ENCODE measurements at regions not wholly inside any gene's neighbourhood (a gene's known extent, or its start where the extent isn't known, plus 50 kb on each side); places are given as distances from the start of the nearest gene placed in this dataset.

DNA sequence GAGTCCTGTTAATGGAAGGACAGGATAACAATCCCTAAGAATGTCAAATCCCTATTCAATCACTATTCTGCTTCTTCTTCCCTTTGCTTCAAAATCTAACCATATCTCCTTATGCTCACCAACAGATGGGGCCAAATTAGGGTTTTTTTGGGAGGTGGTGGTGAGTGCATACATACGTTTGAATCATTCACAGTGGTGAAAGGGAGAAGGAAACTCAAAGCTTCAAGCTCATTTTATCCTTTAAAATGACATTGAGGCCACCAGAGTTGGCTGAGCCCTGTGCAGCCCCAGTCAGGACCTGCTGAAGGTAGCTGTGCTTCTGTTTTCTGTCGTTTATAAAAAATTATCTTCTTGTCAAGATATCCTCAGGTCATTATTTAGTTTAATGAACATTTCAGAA, 607.5 kb upstream of the AGTR1 start:
- no peak for DNase-seq

GRCh38 chr3:148092624-148093347, 604.9 kb upstream of the AGTR1 start:
- no peak for DNase-seq

- no peak for DNase-seq
Measured at GRCh38 chr3:148093753-148094152, 604.0 kb upstream of the AGTR1 start.

DNA sequence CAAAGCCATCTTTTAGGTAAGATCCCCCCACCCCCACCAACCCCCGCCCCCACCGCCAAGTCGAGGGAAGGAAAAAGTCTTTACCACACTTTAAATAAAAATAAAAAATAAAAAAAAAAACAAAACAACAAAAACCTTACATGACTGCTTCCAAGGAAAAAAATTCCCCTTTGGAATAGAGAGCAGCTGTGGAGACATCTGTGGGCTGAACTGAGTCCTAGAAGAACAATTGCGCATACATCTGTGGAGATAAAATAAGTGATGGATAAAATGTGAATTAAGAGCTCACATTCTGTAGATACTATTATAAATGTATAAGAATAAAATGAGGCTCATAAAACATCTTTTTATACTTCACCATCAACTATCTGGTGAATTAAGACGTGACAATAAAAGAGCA, 601.7 kb upstream of the AGTR1 start:
- no peak for DNase-seq

- no peak for DNase-seq
Measured at GRCh38 chr3:148100476-148100875, 597.2 kb upstream of the AGTR1 start.

DNA sequence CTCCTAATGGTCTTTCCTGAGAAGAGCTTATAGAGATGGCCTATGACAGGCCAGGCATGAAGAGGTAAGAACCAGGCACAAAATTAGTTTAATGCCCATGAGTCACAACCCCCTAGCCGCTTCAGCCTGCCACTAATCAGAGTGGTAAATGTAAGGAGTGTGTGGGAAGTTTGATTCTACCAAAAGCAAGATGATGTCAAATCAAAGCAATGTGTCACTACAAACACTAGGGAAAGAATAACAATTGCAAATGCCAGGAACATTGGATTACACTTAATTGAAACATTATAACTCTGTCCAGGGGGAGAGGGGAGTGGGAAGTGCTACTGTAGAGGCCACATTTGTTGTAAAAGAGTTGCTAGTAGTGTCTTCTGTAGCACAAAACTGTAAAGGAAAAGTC, 596.6 kb upstream of the AGTR1 start:
- no peak for DNase-seq

DNA sequence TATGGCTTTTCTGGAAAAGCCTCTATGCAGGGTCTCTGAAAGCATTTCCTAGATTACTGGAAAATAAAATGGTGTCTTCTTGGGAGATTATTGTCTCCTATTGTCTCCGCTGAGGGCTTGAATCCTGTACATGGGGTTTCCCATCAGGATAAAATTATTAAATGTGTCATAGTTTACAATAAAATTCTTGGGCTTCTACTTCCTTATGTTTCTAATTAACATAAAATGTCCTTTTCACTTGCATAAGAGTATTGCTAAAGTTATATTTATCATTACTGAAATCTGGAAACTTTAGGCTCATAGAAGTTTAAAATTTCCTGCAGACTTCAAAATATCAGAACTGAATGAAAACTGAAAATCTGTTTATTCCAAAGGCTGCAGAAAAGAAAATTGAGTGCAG, 595.5 kb upstream of the AGTR1 start:
- no peak for DNase-seq

- DNase-seq = no peak
Measured at GRCh38 chr3:148106062-148106461, 591.6 kb upstream of the AGTR1 start.

DNA sequence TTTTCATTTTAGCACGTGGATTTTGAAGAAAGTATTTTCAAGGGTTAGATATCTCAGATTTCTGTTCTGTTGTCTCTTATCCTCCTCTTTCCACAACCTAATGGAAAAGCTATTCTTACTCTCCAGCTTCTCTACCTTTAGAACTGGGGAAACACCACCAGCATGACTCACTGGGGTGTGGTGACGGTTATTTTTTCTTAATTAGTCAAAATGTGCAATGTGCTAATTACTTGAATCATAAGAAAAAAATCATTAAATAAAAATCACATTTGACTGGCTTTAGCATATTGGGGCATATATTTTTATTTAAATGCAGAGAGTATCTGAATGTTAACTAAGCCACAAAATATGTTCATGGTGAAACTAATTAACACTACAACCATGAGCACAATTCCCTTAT, 570.7 kb upstream of the AGTR1 start:
- DNase-seq = no peak

GRCh38 chr3:148128136-148128535, 569.6 kb upstream of the AGTR1 start:
- DNase-seq = no peak

DNA sequence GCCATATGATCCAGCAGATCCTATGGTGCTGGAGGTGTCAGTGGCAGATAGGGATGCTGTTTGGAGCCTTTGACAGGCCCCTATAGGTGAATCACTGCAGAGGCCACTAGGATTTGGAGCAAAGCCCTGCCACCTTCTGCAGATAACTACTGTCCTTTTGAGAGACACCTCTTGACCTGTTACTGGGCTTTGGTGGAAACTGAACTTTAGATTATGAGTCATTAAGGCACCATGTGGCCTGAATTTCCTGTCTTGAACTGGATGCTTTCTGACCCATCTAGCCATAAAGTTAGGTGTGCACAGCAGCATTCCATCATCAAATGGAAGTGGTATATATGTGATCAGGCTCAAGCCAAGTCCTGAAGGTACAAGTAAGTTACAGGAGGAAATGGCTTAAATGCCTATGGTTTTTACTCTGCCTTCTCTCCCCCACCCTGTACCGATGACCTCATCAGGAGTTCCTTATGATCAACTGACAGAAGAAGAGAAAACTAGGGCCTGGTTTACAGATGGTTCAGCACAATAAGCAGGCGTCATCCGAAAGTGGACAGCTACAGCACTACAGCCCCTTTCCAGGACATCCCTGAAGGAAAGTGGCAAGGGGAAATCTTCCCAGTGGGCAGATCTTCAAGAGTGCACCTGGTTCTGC, 565.6 kb upstream of the AGTR1 start:
- no peak for DNase-seq

DNA sequence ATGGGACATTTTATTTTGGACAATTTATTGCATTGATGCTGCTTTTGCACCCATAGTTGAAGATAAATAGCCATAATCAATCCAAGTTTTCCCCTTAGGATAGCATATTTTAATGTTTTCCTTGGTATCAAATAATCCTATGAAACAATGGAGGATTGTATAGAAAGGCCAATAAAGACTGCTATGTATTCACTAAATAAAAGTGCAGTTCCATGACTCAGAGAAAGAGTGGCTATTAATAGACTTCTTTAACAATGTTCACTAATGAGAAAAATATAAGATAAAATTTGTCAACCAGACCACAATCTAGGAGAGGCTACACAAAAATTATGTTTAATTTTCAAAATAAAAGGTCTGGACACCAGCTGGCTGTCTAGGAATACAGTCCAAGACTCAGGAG, 560.9 kb upstream of the AGTR1 start:
- no peak for DNase-seq

DNA sequence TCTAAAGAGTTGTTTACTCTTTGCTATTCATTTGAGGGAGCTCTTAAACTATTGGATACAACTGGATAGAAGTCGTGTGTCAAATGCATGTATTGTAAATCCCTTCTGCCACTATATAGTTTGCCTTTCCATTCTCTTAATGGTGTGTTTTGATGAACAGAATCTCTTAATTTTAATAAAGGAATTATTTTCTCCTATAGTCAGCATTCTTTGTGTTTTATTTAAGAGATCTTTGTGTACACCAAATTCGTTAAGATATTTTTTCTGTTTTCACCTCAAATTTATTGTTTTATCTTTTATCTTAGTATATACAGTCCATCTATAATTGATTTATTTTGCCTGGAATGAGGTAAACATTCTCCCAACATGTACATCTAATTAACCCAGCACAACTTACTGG, 551.5 kb upstream of the AGTR1 start:
- no peak for DNase-seq

- DNase-seq = no peak
Measured at GRCh38 chr3:148146947-148147826, 550.5 kb upstream of the AGTR1 start.

GRCh38 chr3:148147903-148148302, 549.8 kb upstream of the AGTR1 start:
- no peak for DNase-seq

GRCh38 chr3:148149556-148149955, 548.1 kb upstream of the AGTR1 start:
- DNase-seq = no peak

- DNase-seq = no peak
Measured at GRCh38 chr3:148150141-148150540, 547.6 kb upstream of the AGTR1 start.

DNA sequence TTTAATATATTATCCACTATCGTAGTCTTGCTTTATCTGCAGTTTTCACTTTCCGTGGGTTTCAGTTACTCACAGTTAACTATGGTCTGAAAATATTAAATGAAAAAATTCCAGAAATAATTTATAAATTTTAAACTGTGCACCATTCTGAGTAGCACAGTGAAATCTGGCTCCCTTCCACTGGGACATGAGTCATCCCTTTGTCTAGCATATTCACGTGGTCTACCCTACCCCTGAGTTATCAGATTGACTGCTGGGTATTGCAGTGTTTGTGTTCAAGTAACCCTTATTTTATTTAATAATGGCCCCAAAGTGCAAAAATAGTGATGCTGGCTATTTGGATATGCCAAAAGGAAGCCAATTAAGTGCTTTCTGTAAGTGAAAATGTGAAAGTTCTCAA, 539.5 kb upstream of the AGTR1 start:
- DNase-seq = no peak

DNA sequence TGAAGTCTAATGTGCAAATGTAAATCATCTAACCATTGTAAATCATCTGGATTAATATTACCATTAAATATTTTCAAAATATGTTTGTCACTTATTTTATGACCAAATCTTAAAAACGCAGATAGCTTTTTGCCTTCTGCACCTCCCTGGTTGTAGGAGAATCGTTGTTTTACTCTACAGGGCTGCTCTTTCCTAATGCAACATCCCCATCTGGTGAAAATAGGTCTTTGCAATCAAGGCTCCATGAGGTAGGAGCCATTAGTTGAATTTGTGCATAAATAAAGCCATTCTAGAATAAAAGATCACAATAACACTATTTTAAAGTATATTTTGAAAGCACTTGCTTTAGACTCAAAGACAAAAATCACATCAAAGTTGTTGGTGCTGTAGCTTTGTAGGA, 535.6 kb upstream of the AGTR1 start:
- DNase-seq = no peak

DNA sequence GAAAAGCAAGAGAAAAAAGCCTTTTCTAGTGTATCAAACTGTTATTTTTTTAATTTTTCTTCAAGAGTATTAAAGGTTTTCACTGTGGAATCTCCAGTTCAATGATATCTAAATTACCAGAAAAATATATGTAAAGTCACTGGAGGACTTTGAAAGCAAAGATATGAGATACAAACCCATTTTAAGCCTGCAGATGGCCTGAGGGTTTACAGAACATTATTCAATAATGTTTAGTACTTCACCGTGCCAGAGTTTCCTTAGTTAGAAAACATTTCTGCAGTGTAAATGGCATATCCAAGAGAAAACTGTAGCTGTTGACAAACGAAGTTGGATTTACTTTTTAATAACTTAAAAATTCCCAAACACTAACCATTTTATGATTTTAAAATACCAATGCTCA, 529.4 kb upstream of the AGTR1 start:
- DNase-seq = no peak

DNA sequence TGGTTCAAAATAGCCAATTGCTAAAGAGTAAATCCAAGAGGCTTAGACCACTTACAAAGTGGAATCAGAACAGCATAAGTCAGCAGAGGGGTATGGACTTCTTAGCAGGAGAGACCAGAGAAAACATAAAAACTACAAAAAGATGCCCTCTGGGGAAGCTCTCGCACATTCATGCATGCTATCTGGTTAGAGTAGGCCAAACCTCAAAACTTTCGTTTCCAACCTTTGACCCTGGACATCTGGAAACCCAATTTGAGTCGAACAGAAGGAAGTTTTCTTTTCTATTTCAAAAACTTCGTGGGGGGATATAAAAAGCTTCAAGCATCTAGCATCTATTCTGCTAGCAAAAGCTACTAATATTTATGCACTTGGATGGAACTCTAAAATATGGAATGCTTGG, 523.9 kb upstream of the AGTR1 start:
- DNase-seq = no peak

DNA sequence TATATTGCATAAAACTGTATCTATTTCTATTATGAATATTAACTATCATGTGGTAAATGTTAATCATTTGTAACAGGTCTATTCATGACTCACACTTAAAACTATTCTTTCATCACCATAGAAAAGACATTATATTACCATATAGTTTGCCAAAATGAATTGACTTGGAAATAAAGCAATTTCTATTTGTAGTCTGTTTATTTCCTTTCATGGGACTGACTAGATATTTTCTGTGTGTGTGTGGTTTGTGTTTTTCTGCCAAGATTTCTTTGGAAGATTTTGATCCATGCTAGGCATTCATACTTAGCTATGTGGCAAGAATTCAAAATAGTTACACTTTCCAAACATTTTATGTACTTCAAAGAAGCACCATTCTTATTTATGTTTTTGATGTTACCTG, 522.5 kb upstream of the AGTR1 start:
- no peak for DNase-seq

DNA sequence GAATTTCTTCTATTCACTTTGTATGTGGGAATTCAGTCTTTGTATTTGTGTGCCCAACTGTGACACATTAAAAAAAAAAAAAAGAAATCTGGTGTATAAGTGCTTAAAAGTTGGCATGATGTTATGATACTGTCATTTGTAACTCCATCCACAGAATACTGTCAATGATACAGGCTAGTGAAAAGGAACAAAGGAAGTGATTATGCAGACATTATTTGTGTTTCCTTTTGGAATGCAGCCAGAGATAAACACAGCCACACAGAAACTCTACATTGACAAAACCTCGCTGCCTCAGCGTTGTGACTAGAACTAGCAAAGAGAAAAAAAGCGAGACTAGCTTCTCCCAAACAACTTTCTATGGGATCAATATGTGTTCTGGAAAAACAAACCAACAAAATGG, 519.2 kb upstream of the AGTR1 start:
- no peak for DNase-seq

GRCh38 chr3:148184798-148185197, 512.9 kb upstream of the AGTR1 start:
- no peak for DNase-seq
